HG03378 (cell line): ENCODE measurements at regions not wholly inside any gene's neighbourhood (a gene's known extent, or its start where the extent isn't known, plus 50 kb on each side); places are given as distances from the start of the nearest gene placed in this dataset.
"Not testable (repeated sequence)": the region's sequence is repeated elsewhere in the genome, so short reads cannot be mapped to it uniquely, and the experiment has no call there.

Experiments used
- ATAC-seq: cut with Tn5 transposase; IDR thresholded peaks from one replicate; pipeline ENCODE4 v1.9.1; 2021; ENCODE audit warnings: mild to moderate bottlenecking, moderate library complexity; ENCODE audit not compliant: unreplicated experiment

- not testable (repeated sequence) for ATAC-seq
Observed at GRCh38 chr10:117856426-117856825, 190.3 kb downstream of the RAB11FIP2 start.

- no peak for ATAC-seq
Observed at GRCh38 chr10:117860135-117860534, 186.6 kb downstream of the RAB11FIP2 start.

DNA sequence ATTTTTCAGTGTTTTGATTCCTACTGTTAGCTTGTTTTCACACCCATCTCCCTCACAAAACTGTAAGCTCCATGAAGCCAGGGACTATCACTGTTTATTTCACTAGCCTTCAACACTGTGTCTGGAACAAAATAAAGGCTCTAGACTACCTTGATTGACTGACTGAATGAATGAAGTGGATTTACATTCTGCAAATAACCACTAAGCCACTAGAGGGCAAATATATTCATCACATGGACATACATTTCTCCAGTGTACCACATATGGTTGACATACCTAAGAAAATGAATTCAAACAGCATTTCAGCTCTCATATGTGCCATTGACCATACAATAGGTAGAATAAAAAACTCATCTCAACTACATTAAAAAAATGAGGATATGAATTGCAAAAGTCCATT is 185.9 kb downstream of the RAB11FIP2 start:
- no peak for ATAC-seq

DNA sequence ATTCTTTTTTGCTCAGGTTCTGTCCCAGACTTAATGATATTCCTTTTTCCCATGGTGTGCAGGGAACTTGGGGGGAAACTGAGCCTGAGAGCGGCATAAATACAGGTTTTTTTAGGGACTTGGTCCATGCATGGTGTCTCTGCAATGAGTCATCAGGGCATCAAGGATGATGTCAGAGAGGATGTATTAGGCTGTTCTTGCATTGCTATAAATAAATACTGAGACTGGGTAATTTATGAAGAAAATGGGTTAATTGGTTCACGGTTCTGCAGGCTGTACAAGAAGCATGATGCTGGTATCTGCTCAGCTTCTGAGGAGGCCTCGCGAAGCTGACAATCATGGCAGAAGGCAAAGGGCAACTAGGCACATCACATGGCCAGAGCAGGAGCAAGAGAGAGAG is 185.4 kb downstream of the RAB11FIP2 start:
- ATAC-seq: no peak

- no peak for ATAC-seq
Observed at GRCh38 chr10:117863771-117864170, 183.0 kb downstream of the RAB11FIP2 start.

- no peak for ATAC-seq
Observed at GRCh38 chr10:117865945-117866344, 180.8 kb downstream of the RAB11FIP2 start.

GRCh38 chr10:117868151-117868550 is 178.6 kb downstream of the RAB11FIP2 start:
- no peak for ATAC-seq

DNA sequence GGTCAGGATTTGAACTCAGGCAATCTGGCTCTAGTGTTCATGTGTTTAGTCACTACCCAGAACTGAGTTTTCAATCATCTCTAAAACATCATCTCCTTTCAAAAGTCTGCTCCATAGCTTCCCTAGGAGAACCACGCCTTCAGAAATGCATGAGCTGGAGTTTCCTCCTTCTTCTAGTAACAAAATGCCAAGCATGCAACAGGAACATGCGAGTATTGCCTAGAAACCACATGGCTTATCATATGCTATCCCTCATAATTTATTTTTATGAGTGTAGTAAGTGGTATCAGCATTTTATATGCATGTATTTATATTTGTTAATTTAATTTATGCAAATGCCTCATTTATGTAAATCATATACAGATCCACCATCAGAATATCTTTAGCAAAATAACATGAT is 170.9 kb downstream of the RAB11FIP2 start:
- no peak for ATAC-seq

- no peak for ATAC-seq
Observed at GRCh38 chr10:117876210-117876609, 170.5 kb downstream of the RAB11FIP2 start.

DNA sequence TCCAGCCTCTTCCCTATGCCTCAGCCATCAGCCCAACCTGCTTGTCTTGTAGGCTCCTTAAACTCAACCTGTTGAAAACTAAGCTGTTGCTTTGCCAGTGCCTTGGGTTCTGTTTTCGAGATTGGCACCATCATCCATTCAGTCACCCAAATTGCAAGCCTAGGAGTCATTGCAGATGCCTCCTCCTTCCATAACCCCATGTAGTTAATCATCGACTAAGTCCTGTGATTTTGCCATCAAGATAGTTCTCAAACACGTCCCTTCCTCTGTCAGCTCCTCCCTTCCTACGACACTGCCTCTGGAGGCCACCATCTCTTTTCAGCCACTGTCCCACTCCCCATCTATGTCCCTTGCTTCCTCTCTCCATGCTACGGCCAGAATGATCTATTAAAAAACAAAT is 168.1 kb downstream of the RAB11FIP2 start:
- no peak for ATAC-seq

GRCh38 chr10:117884093-117884492 is 162.6 kb downstream of the RAB11FIP2 start:
- ATAC-seq: no peak

- no peak for ATAC-seq
Observed at GRCh38 chr10:117884592-117884991, 162.1 kb downstream of the RAB11FIP2 start.

DNA sequence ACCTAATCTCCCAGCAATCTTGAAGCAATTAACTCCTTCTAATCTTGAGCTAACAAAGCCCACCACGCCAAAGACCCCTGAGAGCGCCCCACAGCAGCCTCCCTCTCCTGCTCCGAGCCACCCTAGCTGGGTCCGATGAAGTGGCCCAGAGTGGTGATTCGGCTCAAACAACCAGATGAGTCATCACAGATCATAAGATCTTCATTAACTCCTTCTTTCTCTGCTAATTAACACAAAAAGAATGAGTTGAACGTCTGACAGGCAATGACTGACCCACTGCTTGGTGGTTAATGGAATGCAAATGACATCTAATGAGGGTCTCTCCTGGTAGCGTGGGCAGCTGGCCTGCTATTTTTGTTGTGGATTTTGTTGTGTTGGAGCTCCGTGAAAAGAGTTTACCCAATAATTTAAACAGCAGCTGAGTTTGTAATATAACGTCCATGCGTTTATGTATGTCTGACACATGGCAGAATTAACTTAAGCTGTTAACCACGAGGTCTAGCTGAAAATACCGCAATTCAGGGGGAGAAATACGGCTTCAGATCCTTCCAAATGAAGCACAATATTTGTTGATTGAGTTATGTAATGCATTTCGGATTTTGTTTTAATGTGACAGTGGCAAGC is 161.4 kb downstream of the RAB11FIP2 start:
- no peak for ATAC-seq

DNA sequence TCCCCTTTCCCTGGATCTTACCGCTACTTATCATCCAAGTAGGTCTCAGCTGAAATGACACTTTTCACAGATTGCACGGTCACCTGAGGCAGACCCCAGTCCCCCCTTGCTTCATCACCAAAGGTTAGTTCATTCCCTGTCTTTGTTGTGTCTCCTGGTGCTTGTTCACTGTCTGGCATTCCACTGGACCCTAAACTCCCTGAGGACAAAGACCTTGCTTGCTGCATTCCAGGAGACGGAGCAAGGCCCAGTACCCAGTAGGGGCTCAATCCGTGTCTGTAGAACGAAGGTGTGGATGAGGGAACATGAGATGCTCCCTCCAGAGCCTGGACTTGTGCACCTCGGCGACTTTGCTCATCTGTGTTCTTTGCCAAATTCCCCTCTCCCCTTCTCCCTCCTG is 160.0 kb downstream of the RAB11FIP2 start:
- ATAC-seq: no peak

DNA sequence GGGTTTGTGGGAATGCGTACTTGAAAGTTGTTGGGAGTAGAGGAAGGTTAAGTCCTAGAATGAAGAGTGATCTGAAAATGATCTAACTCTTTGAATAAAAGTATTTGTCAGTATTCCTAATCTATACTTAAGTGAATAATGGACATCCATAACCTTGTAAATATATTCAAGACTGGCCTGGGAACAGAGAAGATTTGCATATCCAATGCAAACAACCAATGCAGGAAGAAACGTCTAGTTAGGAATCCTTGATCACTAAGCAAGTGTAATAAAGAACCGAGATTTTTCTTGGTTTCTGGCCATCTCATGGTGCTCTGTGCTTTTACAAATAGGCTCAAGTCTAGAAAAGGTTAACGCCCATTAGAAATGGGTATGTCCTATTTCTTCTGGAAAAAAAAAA is 157.1 kb downstream of the RAB11FIP2 start:
- ATAC-seq: no peak

- ATAC-seq: no peak
Observed at GRCh38 chr10:117892681-117893220, 154.0 kb downstream of the RAB11FIP2 start.

DNA sequence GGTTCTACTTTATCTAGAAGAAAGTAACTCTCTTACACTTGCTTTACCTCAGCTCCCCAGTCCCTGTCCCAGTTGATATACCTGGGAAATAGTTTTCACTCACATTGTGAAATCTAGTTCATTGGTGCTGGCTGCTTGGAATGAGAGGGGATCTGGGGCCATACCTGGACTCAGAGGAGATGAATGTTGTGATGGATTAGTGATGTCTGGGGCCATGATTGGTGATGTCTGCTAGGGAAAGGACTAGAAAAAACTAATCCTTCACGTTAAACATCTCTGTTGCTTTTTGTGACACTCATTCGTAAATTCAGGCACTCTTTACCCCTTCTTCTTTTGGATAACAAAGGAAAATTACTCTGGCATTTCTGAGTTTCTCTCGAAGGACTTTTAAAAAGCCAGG is 152.4 kb downstream of the RAB11FIP2 start:
- ATAC-seq: no peak

GRCh38 chr10:117896517-117896916 is 150.2 kb downstream of the RAB11FIP2 start:
- no peak for ATAC-seq

DNA sequence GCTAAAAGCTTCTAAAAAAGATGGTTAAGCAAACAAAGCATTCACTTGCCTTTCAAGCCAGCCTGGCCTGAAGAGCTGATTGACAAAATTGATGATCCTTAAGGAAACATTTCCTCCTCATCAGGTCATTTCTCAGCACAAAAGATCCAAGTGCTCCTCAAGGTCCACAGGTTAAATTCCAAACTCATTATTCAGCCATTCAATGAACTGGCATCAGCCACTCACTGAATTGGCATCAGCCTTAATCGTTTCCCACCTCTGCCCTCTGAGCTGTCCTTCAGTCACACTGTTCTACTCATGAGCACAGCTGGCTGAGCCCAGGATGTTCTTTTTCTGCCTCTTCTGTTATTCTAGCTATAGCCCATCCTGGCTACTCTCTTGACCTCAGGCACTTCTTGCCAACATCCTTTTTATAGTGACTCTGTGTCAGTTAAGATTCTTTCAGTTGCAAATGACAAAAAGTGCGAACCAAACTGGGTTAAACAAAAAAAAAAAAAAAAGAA is 147.5 kb downstream of the RAB11FIP2 start:
- ATAC-seq: no peak

DNA sequence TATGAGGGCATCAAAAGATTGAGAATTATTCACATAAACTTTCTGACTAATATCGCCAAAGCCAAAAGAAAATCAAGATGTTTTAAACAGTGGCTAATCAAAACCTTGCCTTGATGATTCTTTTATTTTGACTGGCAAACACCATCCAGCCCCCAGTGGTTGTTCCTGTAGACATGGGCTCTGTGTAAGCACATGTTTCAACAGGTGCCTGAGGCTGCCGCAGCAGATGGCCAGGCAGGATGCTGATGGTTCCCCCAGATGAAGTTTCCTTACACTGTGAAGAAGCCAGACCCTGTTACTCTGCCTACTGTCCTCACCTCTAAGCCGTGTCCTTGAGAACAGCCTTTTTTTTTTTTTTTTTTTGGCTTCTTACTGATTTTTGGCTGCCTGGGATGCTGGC is 146.5 kb downstream of the RAB11FIP2 start:
- ATAC-seq: no peak

DNA sequence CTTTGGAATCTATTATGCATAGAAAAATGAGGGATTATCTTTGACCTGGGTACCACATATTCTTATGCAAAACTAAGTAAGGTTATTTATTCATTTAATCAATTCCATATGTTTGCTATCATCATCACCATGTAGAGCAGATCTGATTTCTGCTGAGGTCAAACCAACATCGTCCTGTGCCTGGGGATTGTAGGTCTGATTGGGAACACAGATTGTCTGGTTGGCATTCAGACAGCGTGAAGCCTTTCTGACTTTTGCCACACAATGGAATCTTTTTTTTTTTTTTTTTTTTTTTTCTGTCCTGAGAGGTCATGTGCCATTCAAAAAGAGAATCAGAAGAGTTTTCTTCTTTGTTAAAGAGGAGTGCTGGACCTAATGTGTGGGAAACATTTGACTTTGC is 142.9 kb downstream of the RAB11FIP2 start:
- no peak for ATAC-seq

DNA sequence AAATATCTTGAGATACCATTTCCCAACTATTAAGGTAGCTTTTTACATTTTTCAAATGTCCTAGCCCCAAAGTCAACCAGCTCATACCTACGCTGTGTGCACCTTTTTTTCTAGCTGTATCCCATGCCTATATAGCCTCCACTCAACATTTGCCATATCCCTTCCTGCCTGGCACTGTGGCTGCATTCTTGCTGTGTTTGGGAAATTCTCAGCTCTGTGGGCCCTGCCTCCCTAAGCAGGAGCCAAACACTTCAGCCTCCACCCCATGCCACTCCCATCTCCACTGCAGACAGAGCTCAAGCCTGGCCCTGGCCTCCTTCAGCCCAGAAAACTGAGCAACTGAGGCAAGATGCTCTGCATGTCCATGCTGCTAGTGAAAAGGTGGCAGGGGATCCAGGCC is 141.3 kb downstream of the RAB11FIP2 start:
- no peak for ATAC-seq

DNA sequence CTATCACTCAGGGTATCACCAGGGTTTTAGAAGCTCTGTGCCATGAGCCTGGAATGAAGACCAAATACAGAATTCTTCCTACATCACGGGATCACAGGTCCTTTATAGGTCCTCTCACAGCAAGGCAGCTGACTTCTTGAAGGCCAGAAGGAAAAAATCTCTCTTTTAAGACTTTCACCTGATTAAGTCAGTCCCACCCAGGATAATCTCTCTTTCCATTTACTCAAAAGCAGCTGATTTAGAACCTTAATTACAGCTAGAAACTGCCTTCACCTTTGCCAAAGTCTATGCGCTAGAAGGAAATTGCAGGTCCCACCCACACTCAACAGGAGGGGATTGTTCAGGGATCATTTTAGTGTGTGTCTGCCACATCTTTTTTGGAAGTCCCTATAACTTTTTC is 135.1 kb downstream of the RAB11FIP2 start:
- ATAC-seq: no peak
